ENCODE measurements at regions not wholly inside any gene's neighbourhood (a gene's known extent, or its start where the extent isn't known, plus 50 kb on each side); places are given as distances from the start of the nearest gene placed in this dataset.

GRCh38 chr13:57925751-57926150 is 294.2 kb downstream of the PCDH17 start:
- no peak for DNase-seq (ENCODE audit: low read depth, low spot score)
- Mint-ChIP-seq H3K27ac (ENCODE audit: unreplicated experiment) (no peak overlapping the region), H3K9me3 (no peaks in the 10 kb centered on the region), H3K27me3 (ENCODE audit: low read depth) (no peaks in the 10 kb centered on the region), H3K4me3 (no peak overlapping the region), H3K4me1 (no peaks in the 10 kb centered on the region), H3K36me3 (ENCODE audit: low read depth) (no peaks in the 10 kb centered on the region)
- TF ChIP-seq CTCF (conservative IDR thresholded peaks at IDR 0.05): no peak

- TF ChIP-seq CTCF (conservative IDR thresholded peaks at IDR 0.05): no peak
- Mint-ChIP-seq H3K9me3 (no peaks in the 10 kb centered on the region), H3K27me3 (ENCODE audit: low read depth) (no peaks in the 10 kb centered on the region), H3K27ac (ENCODE audit: unreplicated experiment) (no peak overlapping the region), H3K4me3 (no peak overlapping the region), H3K4me1 (no peaks in the 10 kb centered on the region), H3K36me3 (ENCODE audit: low read depth) (no peaks in the 10 kb centered on the region)
- DNase-seq (ENCODE audit: low read depth, low spot score): no peak
Observed at GRCh38 chr13:57932061-57932460, 300.5 kb downstream of the PCDH17 start.

GRCh38 chr13:57933606-57934005 is 302.1 kb downstream of the PCDH17 start:
- H3K27ac Mint-ChIP-seq (ENCODE audit: unreplicated experiment): no peak overlapping the region
- no peaks in the 10 kb centered on the region for H3K9me3 Mint-ChIP-seq
- no peaks in the 10 kb centered on the region for H3K4me1 Mint-ChIP-seq
- no peak for TF ChIP-seq CTCF (conservative IDR thresholded peaks at IDR 0.05)
- H3K4me3 Mint-ChIP-seq: no peak overlapping the region
- no peaks in the 10 kb centered on the region for H3K27me3 Mint-ChIP-seq (ENCODE audit: low read depth)
- no peaks in the 10 kb centered on the region for H3K36me3 Mint-ChIP-seq (ENCODE audit: low read depth)
- no peak for DNase-seq (ENCODE audit: low read depth, low spot score)

GRCh38 chr13:57935965-57936364 is 304.4 kb downstream of the PCDH17 start:
- H3K27ac Mint-ChIP-seq (ENCODE audit: unreplicated experiment): no peak overlapping the region
- H3K4me1 Mint-ChIP-seq: no peaks in the 10 kb centered on the region
- no peaks in the 10 kb centered on the region for H3K9me3 Mint-ChIP-seq
- no peak overlapping the region for H3K4me3 Mint-ChIP-seq
- DNase-seq (ENCODE audit: low read depth, low spot score): no peak
- no peak for TF ChIP-seq CTCF (conservative IDR thresholded peaks at IDR 0.05)
- no peaks in the 10 kb centered on the region for H3K27me3 Mint-ChIP-seq (ENCODE audit: low read depth)
- no peaks in the 10 kb centered on the region for H3K36me3 Mint-ChIP-seq (ENCODE audit: low read depth)

- H3K36me3 Mint-ChIP-seq (ENCODE audit: low read depth): no peaks in the 10 kb centered on the region
- H3K27ac Mint-ChIP-seq (ENCODE audit: unreplicated experiment): no peak overlapping the region
Observed at GRCh38 chr13:57946361-57946760, 314.8 kb downstream of the PCDH17 start.

More at GRCh38 chr13:57946361-57946760, 314.8 kb downstream of the PCDH17 start:
- H3K4me3 Mint-ChIP-seq: no peak overlapping the region
- DNase-seq (ENCODE audit: low read depth, low spot score): no peak
- peaks cover 12% of the 10 kb centered on the region for H3K9me3 Mint-ChIP-seq
- TF ChIP-seq CTCF (conservative IDR thresholded peaks at IDR 0.05): no peak
- no peaks in the 10 kb centered on the region for H3K4me1 Mint-ChIP-seq
- no peaks in the 10 kb centered on the region for H3K27me3 Mint-ChIP-seq (ENCODE audit: low read depth)
